Neuronal stem cell (in vitro differentiated cells): ENCODE measurements at regions not wholly inside any gene's neighbourhood (a gene's known extent, or its start where the extent isn't known, plus 50 kb on each side); places are given as distances from the start of the nearest gene placed in this dataset.

ENCODE experiments used
- DNase-seq: peaks from one replicate; pipeline ENCODE4 v3.0.0-alpha.2; 2013; ENCODE audit warnings: low spot score
- H2AFZ ChIP-seq: one replicate; pipeline ENCODE4 v1.6.1; 2013; ENCODE audit warnings: mild to moderate bottlenecking, low read length, inconsistent platforms
- H2AK5ac ChIP-seq: 2 replicates; pipeline ENCODE4 v1.6.1; 2013; ENCODE audit warnings: low read depth, mild to moderate bottlenecking, inconsistent platforms, low read length, moderate library complexity, mixed read lengths
- H2BK120ac ChIP-seq: 2 replicates; pipeline ENCODE4 v1.6.1; 2013; ENCODE audit warnings: low read depth, mild to moderate bottlenecking, inconsistent platforms, low read length, moderate library complexity, mixed read lengths
- H2BK12ac ChIP-seq: one replicate; pipeline ENCODE4 v1.6.1; 2013; ENCODE audit warnings: low read length, inconsistent platforms
- H2BK15ac ChIP-seq: 2 replicates; pipeline ENCODE4 v1.6.1; 2013; ENCODE audit warnings: mild to moderate bottlenecking, low read length, inconsistent platforms, mixed read lengths
- H2BK5ac ChIP-seq: one replicate; pipeline ENCODE4 v1.6.1; 2013; ENCODE audit warnings: inconsistent platforms, mild to moderate bottlenecking, low read length, moderate library complexity
- H3K14ac ChIP-seq: one replicate; pipeline ENCODE4 v1.6.1; 2013; ENCODE audit warnings: low read length, inconsistent platforms
- H3K18ac ChIP-seq: 2 replicates; pipeline ENCODE4 v1.6.1; 2013; ENCODE audit warnings: low read length, inconsistent platforms
- H3K23ac ChIP-seq: 2 replicates; pipeline ENCODE4 v1.6.1; 2013; ENCODE audit warnings: low read depth, mild to moderate bottlenecking, mixed read lengths, low read length, inconsistent platforms; ENCODE audit not compliant: poor library complexity
- H3K27ac ChIP-seq: replicated peaks from 3 replicates; pipeline ENCODE4 v1.5.1; 2013; ENCODE audit warnings: low read length, inconsistent platforms
- H3K27me3 ChIP-seq, 3 experiments: 2 replicates each; pipeline ENCODE4 v1.6.1; 2013; ENCODE audit warnings: low read length in 3 of 3, mild to moderate bottlenecking in 2 of 3, inconsistent platforms in 1 of 3, low read depth in 1 of 3, mixed read lengths in 1 of 3, moderate library complexity in 1 of 3; ENCODE audit not compliant: control insufficient read depth in 3 of 3, insufficient read depth in 3 of 3
- H3K36me3 ChIP-seq, 2 donors: replicated peaks in 1 of 2; 2 replicates each; pipeline ENCODE4 v1.6.1; 2013; ENCODE audit warnings: low read length in 2 of 2; ENCODE audit not compliant: control insufficient read depth in 2 of 2, insufficient read depth in 2 of 2
- H3K4ac ChIP-seq: 2 replicates; pipeline ENCODE4 v1.6.1; 2013; ENCODE audit warnings: inconsistent platforms, mild to moderate bottlenecking, low read length, moderate library complexity
- H3K4me1 ChIP-seq, 2 donors: 1 replicate in 1 of 2; 2 replicates in 1 of 2; pipeline ENCODE4 v1.6.1; 2013; ENCODE audit warnings: low read length in 2 of 2, low read depth in 1 of 2; ENCODE audit not compliant: control insufficient read depth in 2 of 2, insufficient read depth in 1 of 2
- H3K4me2 ChIP-seq: one replicate; pipeline ENCODE4 v1.6.1; 2013; ENCODE audit warnings: mild to moderate bottlenecking, low read length, inconsistent platforms; ENCODE audit not compliant: insufficient read depth, poor library complexity, severe bottlenecking
- H3K4me3 ChIP-seq, 2 donors: 2 replicates each; pipeline ENCODE4 v1.5.1; 2013; ENCODE audit warnings: low read length in 2 of 2, mild to moderate bottlenecking in 2 of 2, inconsistent platforms in 1 of 2, moderate library complexity in 1 of 2
- H3K79me1 ChIP-seq: one replicate; pipeline ENCODE4 v1.6.1; 2013; ENCODE audit warnings: low read depth, mild to moderate bottlenecking, inconsistent platforms, low read length, moderate library complexity
- H3K9ac ChIP-seq: one replicate; pipeline ENCODE4 v1.6.1; 2013; ENCODE audit warnings: mild to moderate bottlenecking, low read depth, low read length, inconsistent platforms; ENCODE audit not compliant: poor library complexity
- H3K9me3 ChIP-seq, 2 donors: replicated peaks in 1 of 2; 2 replicates each; pipeline versions ENCODE3 to v1.6.1; 2013; ENCODE audit warnings: low read length in 2 of 2, mild to moderate bottlenecking in 2 of 2, inconsistent platforms in 1 of 2, low read depth in 1 of 2, mixed read lengths in 1 of 2, moderate library complexity in 1 of 2; ENCODE audit not compliant: control insufficient read depth in 2 of 2, insufficient read depth in 1 of 2
- H4K8ac ChIP-seq: one replicate; pipeline ENCODE4 v1.6.1; 2013; ENCODE audit warnings: low read depth, mild to moderate bottlenecking, inconsistent platforms, low read length, moderate library complexity
- H4K91ac ChIP-seq: one replicate; pipeline ENCODE4 v1.6.1; 2013; ENCODE audit warnings: low read length, low read depth, mild to moderate bottlenecking, inconsistent platforms; ENCODE audit not compliant: poor library complexity
- WGBS, 2 donors: extraction: QIAGEN DNeasy Blood & Tissue Kit; methylation state at CpG; one replicate each; pipeline ENCODE4 v1.1.7; 2013; ENCODE audit warnings: missing lambda C conversion rate in 2 of 2, mixed read lengths in 1 of 2; ENCODE audit not compliant: insufficient read length in 2 of 2, insufficient replicate concordance in 1 of 2; ENCODE audit errors: extremely low coverage in 2 of 2; 5-methylcytosine and 5-hydroxymethylcytosine counted together

DNA sequence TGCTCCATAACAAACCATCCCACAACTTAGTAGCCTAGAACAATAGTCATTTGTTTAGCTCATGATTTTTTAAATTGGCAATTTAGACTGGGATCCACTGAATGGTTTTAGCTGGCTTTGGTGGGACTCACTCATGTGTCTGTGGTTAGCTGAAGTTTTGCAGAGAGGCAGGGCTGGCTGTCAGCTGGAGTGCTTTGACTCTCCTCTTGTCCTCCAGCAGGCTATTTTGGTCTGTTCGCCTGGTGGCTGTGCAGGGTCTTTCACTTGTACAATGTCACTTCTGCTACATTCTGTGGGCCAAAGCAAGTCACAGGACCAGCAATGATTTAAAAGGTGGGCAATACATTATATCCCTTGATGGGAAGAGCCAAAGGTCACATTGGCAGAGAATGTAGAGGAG, 1146.5 kb downstream of the ROBO2 start:
- Histone ChIP-seq H4K8ac (no peak overlapping the region), H2BK120ac (no peak overlapping the region), H2BK5ac (no peak overlapping the region), H3K27me3 (no peaks in the 10 kb centered on the region), H4K91ac (no peak overlapping the region), H3K14ac (no peak overlapping the region), H3K9me3 (peaks cover 0 to 3% of the 10 kb centered on the region in 2 donors), H3K4ac (no peak overlapping the region), H2AK5ac (no peak overlapping the region), H3K4me2 (no peak overlapping the region), H3K79me1 (no peaks in the 10 kb centered on the region), H3K36me3 (no peaks in the 10 kb centered on the region), H2BK12ac (no peak overlapping the region), H3K4me3 (no peak overlapping the region), H2BK15ac (no peak overlapping the region), H3K9ac (no peak overlapping the region), H3K18ac (no peak overlapping the region), H3K27ac (no peak overlapping the region), H2AFZ (no peak overlapping the region), H3K23ac (no peak overlapping the region), H3K4me1 (peaks cover 8 to 10% of the 10 kb centered on the region in 2 donors)
- WGBS, 2 donors, result no CpG with 5 or more reads among the region's 1 CpG
- no peak for DNase-seq

DNA sequence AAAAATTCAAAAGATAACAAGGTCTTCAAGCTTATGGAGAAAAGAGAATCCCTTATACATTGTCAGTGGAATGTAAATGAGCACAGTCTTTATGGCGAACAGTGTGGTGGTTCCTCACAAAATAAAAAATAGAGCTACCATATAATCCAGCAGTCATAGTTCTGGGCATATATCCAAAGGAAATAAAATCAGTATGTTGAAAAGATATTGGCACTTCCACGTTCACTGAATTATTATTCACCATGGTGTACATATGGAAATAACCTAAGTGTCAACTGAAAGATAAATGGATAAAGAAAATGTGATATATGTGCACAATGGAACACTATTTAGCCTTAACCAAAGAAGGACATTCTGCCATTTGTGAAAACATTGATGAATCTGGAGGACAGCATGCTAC, 1161.2 kb downstream of the ROBO2 start:
- no peak overlapping the region for H4K8ac ChIP-seq
- WGBS, 2 donors, result no CpG with 5 or more reads among the region's 2 CpGs
- H2BK5ac ChIP-seq, result no peak overlapping the region
- H2BK12ac ChIP-seq, result no peak overlapping the region
- H3K79me1 ChIP-seq, result no peaks in the 10 kb centered on the region
- no peak overlapping the region for H3K9ac ChIP-seq
- H3K36me3 ChIP-seq, result no peaks in the 10 kb centered on the region
- H2BK15ac ChIP-seq, result no peak overlapping the region
- H3K18ac ChIP-seq, result no peak overlapping the region
- no peak overlapping the region for H3K27ac ChIP-seq
- H2AFZ ChIP-seq, result no peak overlapping the region
- DNase-seq, result no peak
- H3K27me3 ChIP-seq, result no peaks in the 10 kb centered on the region
- H3K9me3 ChIP-seq, result no peaks in the 10 kb centered on the region
- H4K91ac ChIP-seq, result no peak overlapping the region
- H3K14ac ChIP-seq, result no peak overlapping the region
- H2AK5ac ChIP-seq, result no peak overlapping the region
- no peak overlapping the region for H2BK120ac ChIP-seq
- no peaks in the 10 kb centered on the region for H3K4me1 ChIP-seq
- H3K4me2 ChIP-seq, result no peak overlapping the region
- no peak overlapping the region for H3K23ac ChIP-seq
- no peak overlapping the region for H3K4ac ChIP-seq
- H3K4me3 ChIP-seq, result no peak overlapping the region

DNA sequence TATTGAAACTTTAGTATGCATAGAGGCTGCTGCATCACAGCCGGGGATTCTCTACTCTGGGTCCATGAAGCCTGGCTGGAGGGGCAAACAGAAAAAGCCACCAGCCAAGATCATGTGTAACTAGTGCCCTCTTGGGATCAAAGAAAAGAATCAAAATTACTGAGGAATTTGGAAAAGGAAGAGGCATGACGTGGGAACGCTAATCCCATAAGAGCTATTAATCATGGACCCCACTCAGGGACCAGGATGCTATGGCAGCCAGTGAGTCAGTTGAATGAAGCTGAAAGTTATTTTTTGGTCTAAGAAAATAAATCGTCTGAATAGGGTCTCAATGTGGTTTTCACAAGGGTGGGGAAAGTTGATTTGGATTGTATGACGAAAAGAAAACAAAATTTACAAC, 1165.1 kb downstream of the ROBO2 start:
- H4K8ac ChIP-seq, result no peak overlapping the region
- no peak overlapping the region for H2BK15ac ChIP-seq
- no peak for DNase-seq
- H4K91ac ChIP-seq, result no peak overlapping the region
- H3K4ac ChIP-seq, result no peak overlapping the region
- no peak overlapping the region for H3K14ac ChIP-seq
- no peaks in the 10 kb centered on the region for H3K4me1 ChIP-seq
- H3K79me1 ChIP-seq, result no peaks in the 10 kb centered on the region
- H3K27me3 ChIP-seq, result no peaks in the 10 kb centered on the region
- H3K9ac ChIP-seq, result no peak overlapping the region
- no peaks in the 10 kb centered on the region for H3K9me3 ChIP-seq
- no peak overlapping the region for H2AK5ac ChIP-seq
- H3K27ac ChIP-seq, result no peak overlapping the region
- no peak overlapping the region for H2AFZ ChIP-seq
- H3K18ac ChIP-seq, result no peak overlapping the region
- no peak overlapping the region for H3K4me2 ChIP-seq
- no CpG with 5 or more reads among the region's 5 CpGs for WGBS, 2 donors
- no peak overlapping the region for H2BK5ac ChIP-seq
- H3K23ac ChIP-seq, result no peak overlapping the region
- no peak overlapping the region for H2BK12ac ChIP-seq
- H2BK120ac ChIP-seq, result no peak overlapping the region
- no peak overlapping the region for H3K4me3 ChIP-seq
- H3K36me3 ChIP-seq, result no peaks in the 10 kb centered on the region

DNA sequence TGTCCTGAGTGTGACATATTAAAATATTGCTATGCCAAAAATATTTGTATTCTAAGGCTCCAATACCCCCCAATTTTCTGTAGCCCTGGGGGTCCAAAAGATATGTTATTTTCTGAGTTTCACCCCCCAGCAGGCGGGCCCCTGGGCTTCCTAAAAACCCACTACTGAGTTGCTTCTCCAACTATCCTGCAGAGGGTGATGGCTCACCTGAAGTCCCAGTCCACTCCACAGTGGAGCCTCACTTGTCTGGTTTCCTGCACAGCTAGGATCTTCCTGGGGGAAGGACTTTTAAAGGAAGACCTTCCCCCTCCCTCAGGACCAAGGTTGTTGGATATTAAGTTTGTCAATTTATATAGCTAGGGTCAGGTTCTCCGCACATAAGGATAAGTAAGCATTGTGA, 1181.4 kb downstream of the ROBO2 start:
- Histone ChIP-seq H3K4me3 (no peak overlapping the region), H2BK5ac (no peak overlapping the region), H3K9ac (no peak overlapping the region), H3K14ac (no peak overlapping the region), H2BK12ac (no peak overlapping the region), H2AFZ (no peak overlapping the region), H3K27ac (no peak overlapping the region), H3K79me1 (no peaks in the 10 kb centered on the region), H3K23ac (no peak overlapping the region), H3K36me3 (no peaks in the 10 kb centered on the region), H3K9me3 (no peaks in the 10 kb centered on the region), H2BK15ac (no peak overlapping the region), H3K27me3 (no peaks in the 10 kb centered on the region), H3K4me2 (no peak overlapping the region), H2BK120ac (no peak overlapping the region), H3K18ac (no peak overlapping the region), H3K4ac (no peak overlapping the region), H2AK5ac (no peak overlapping the region), H4K91ac (no peak overlapping the region), H4K8ac (no peak overlapping the region), H3K4me1 (no peaks in the 10 kb centered on the region)
- DNase-seq, result no peak
- no CpG with 5 or more reads among the region's 2 CpGs for WGBS, 2 donors
